CD4-positive, alpha-beta T cell treated with Interleukin-1 beta for 1 hour (primary cell): ENCODE measurements at regions not wholly inside any gene's neighbourhood (a gene's known extent, or its start where the extent isn't known, plus 50 kb on each side); places are given as distances from the start of the nearest gene placed in this dataset.

Source experiments
- DNase-seq, 2 donors: peaks; one replicate each; pipeline ENCODE4 v3.0.0-alpha.2; 2020 to 2022

DNA sequence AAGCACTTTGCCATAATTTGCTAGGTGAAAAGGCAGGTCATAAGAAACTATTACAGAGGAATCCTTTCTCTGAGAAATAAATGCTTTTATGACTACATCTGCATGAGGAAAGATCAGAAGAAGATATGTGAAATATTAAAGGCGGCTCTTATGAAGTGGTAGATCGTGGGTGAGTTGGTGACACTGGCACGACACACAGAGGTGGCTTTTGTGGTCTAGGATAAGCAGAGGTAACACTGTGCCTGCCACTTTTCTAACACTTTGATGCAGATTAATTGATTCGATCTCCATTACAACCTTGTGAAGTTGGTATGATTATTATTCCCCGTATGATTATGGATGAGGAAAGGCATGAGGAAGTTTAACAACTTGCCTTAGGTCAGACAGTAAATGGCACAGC, 60.0 kb upstream of the ELK3 start:
- DNase-seq = no peak

DNA sequence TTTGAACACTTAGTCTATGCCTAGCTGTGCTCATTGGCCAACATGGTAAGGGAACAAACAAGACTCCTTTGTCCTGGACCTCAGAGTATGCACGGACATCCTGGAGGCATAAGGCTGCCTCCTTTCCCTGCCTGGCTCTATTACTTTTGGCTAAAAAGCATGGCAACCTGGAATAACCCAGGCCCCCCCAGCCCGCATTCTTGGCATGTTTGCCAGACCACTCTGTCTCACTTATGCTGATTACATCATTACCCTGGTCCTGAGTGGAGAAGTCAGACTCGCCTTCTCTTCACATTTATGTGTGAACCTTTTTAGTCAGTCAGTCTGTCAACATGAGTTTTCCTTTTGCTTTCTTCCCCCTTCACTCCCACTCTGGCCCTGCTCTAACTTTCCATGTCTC, 58.0 kb upstream of the ELK3 start:
- DNase-seq = no peak

DNA sequence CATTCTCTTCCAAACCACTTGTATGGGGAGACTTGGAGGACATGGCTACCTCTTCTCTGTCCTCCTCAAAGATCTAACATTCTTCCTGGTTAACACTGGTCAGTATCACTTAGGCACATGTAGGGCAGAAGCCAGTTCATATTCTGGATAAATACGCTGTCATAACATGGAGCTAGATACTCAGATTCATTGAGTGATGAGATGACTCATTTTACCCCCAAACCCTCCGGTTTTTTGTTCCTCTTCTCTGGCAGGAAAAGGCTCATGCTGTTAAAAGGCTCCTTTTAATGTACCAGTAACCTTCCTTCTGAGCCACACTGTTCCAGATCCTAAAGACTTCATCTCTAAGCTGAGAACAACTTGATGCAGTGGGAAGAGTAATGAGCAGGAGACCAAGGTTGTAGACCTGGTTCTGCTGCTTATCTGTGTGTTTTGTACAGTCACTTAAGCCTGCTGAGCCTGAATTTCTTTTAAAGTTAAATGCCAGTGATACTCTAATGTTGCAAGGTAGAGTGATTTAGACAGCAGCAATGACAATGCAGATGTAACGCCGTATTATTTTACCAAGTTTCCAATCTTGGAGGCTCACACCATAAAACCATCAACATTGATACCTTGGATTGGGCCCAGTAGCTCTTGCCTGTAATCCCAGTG, 57.3 kb upstream of the ELK3 start:
- no peak for DNase-seq

DNA sequence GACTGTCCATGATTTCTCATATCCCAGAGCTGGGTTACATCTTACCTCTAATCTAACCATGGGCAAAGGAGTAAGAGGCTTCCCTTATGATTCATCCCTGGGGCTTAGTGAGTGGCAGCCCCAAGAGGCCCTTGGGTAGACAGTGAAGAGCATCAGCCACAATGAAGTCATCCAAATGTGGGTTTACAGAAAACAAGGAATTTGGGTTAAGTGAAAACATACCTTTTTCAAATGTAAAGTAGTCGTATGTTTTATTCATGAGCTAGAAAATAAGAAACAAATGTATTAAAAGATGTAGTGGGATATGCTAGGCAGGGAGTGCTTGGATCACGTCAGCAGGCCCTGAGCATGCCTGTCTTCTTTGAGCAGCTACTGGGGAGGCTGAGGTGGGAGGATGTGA, 54.0 kb upstream of the ELK3 start:
- no peak for DNase-seq

DNA sequence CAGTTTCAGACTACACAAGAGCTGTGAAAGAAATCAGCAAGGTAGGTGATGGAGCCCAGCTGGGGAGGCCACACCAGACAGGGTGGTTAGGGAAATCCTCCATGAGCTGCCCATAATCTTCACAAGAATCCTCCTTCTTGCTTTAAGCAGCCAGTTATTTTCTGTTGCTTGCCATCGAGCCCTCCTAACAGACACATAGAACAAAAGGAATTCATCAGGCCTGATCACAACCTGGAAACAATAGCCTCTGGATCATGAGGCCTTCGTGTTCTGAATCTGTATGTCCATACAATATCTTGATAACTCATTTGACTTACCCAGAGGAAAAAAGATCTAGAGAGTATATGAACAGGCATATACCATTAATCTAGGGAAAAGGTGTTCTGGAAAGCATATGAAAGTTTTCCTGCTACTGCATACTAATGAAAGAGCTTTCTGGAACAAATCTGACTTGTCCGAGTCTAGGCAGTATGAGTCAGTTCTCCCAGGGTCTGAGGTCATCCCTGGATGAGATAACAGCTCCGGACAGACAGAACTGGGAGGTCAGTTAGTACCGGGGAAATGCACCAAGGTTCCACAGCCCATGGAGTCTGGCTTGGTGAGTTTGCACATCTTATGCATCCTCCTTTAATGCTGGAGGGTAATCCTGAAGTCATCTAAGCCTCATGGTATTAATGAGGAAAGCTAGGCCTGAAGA, 52.8 kb upstream of the ELK3 start:
- DNase-seq = no peak

DNA sequence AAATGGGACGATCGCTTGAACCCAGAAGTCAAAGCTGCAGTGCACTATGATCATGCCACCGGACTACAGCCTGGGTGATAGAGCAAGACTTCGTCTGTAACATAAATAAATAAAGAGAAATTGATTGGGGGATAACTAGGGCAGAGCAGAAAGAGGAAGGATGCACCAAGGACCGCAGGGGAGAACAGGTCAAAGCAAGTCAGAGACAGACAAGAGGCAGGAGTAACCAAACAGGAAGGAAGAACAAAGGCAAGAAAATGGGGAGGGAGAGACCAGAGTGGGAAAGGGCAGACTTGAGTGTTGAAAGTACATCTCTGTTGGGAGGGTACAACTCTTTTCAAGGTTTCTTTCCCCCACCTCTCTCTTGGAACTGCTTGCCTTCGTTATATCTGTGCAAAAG, 50.8 kb upstream of the ELK3 start:
- peak in 1 of 2 donors; percentile 4 for DNase-seq

DNA sequence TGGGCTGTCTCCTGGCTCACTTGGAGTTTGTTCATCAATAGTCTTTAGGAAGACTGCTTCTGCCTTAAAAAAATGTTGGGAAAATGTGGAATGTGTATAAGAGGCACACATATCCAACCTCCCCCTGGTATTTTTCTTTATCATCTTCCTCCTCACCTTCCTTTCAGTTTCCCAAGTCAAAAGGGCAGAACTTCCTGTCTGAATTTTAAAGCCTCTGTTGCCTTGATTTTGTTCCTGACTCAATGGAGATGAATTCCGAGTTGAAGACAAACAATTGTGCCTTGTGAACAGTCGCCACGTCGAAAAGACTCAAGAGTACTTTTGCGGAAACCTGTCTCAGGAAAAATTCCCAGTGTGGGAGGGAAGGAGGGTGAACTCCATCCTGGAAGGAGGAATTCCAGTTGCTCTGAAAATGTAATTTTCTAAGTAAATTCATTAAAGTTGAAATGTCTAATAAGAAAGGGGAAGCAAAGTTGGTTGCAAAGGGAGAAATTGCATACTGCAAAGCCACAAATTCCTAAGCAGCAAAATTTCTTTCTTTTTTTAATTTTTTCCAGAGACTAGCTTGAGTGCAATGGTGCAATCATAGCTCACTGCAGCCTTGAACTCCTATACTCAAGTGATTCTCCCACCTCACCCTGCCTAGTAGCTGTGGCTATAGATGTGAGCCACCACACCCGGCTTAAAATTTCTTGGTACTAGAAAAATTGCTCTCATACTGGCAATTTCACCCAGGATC, 50.2 kb upstream of the ELK3 start:
- DNase-seq = no peak
